ENCODE measurements at regions not wholly inside any gene's neighbourhood (a gene's known extent, or its start where the extent isn't known, plus 50 kb on each side); places are given as distances from the start of the nearest gene placed in this dataset.

- TF ChIP-seq, protein P1, sequence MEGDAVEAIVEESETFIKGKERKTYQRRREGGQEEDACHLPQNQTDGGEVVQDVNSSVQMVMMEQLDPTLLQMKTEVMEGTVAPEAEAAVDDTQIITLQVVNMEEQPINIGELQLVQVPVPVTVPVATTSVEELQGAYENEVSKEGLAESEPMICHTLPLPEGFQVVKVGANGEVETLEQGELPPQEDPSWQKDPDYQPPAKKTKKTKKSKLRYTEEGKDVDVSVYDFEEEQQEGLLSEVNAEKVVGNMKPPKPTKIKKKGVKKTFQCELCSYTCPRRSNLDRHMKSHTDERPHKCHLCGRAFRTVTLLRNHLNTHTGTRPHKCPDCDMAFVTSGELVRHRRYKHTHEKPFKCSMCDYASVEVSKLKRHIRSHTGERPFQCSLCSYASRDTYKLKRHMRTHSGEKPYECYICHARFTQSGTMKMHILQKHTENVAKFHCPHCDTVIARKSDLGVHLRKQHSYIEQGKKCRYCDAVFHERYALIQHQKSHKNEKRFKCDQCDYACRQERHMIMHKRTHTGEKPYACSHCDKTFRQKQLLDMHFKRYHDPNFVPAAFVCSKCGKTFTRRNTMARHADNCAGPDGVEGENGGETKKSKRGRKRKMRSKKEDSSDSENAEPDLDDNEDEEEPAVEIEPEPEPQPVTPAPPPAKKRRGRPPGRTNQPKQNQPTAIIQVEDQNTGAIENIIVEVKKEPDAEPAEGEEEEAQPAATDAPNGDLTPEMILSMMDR (IDR thresholded peaks at IDR 0.05; ENCODE audit: poor library complexity, severe bottlenecking) = no peak
- Histone ChIP-seq H3K4me1 (ENCODE audit: insufficient read depth, poor library complexity, severe bottlenecking) (no peaks in the 10 kb centered on the region), H3K36me3 (ENCODE audit: low read depth) (no peaks in the 10 kb centered on the region), H3K9me3 (ENCODE audit: severe bottlenecking) (no peaks in the 10 kb centered on the region), H3K27me3 (ENCODE audit: insufficient read depth, poor library complexity, severe bottlenecking) (no peaks in the 10 kb centered on the region), H3K4me3 (ENCODE audit: severe bottlenecking) (no peak overlapping the region), H3K27ac (ENCODE audit: poor library complexity, severe bottlenecking) (no peak overlapping the region)
- DNase-seq (ENCODE audit: low spot score) (no peak), ATAC-seq (ENCODE audit: low read depth) (no peak)
Measured at GRCh38 chr18:42258301-42258965, 303.4 kb downstream of the PIK3C3 start.

- DNase-seq (ENCODE audit: low spot score) (no peak), ATAC-seq (ENCODE audit: low read depth) (no peak)
- Histone ChIP-seq H3K4me1 (ENCODE audit: insufficient read depth, poor library complexity, severe bottlenecking) (no peaks in the 10 kb centered on the region), H3K27ac (ENCODE audit: poor library complexity, severe bottlenecking) (no peak overlapping the region), H3K27me3 (ENCODE audit: insufficient read depth, poor library complexity, severe bottlenecking) (no peaks in the 10 kb centered on the region), H3K9me3 (ENCODE audit: severe bottlenecking) (no peaks in the 10 kb centered on the region), H3K36me3 (ENCODE audit: low read depth) (no peaks in the 10 kb centered on the region), H3K4me3 (ENCODE audit: severe bottlenecking) (no peak overlapping the region)
- TF ChIP-seq, protein P1 (IDR thresholded peaks at IDR 0.05; ENCODE audit: poor library complexity, severe bottlenecking) = no peak
Measured at GRCh38 chr18:42261731-42262130, 306.7 kb downstream of the PIK3C3 start.

GRCh38 chr18:42264497-42264896 lies 309.5 kb downstream of the PIK3C3 start:
- Histone ChIP-seq H3K27me3 (ENCODE audit: insufficient read depth, poor library complexity, severe bottlenecking) (no peaks in the 10 kb centered on the region), H3K36me3 (ENCODE audit: low read depth) (no peaks in the 10 kb centered on the region), H3K4me1 (ENCODE audit: insufficient read depth, poor library complexity, severe bottlenecking) (no peaks in the 10 kb centered on the region), H3K27ac (ENCODE audit: poor library complexity, severe bottlenecking) (no peak overlapping the region), H3K9me3 (ENCODE audit: severe bottlenecking) (no peaks in the 10 kb centered on the region), H3K4me3 (ENCODE audit: severe bottlenecking) (no peak overlapping the region)
- TF ChIP-seq, protein P1 (IDR thresholded peaks at IDR 0.05; ENCODE audit: poor library complexity, severe bottlenecking) = no peak
- DNase-seq (ENCODE audit: low spot score) (no peak), ATAC-seq (ENCODE audit: low read depth) (no peak)

DNA sequence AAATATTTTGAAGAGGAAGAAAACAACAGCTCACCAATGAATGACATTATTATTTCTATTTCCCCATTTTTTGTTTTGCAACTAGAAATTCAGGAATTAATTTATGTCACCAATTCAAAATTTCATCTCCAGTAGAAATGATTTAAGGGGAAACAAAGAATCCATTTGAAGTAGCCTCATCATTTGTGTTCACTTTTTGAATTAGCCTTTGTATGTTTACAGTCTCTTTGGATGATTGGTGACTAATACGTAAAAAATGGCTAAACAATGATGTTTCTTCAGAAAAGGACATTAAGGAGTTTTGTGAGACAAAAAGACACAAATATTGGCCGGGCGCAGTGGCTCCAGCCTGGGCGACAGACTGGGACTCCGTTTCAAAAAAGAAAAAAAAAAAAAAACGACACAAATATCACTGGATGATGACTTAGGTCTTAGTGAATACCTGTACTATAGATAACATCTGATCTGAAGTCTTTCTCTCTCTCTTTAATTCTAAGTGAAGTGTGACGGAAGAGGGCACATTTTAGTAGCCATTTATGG lies 313.2 kb downstream of the PIK3C3 start:
- Histone ChIP-seq H3K4me1 (ENCODE audit: insufficient read depth, poor library complexity, severe bottlenecking) (no peaks in the 10 kb centered on the region), H3K27ac (ENCODE audit: poor library complexity, severe bottlenecking) (no peak overlapping the region), H3K4me3 (ENCODE audit: severe bottlenecking) (no peak overlapping the region), H3K9me3 (ENCODE audit: severe bottlenecking) (no peaks in the 10 kb centered on the region), H3K36me3 (ENCODE audit: low read depth) (no peaks in the 10 kb centered on the region), H3K27me3 (ENCODE audit: insufficient read depth, poor library complexity, severe bottlenecking) (no peaks in the 10 kb centered on the region)
- DNase-seq (ENCODE audit: low spot score) = no peak
- ATAC-seq (ENCODE audit: low read depth) = no peak
- TF ChIP-seq, protein P1 (IDR thresholded peaks at IDR 0.05; ENCODE audit: poor library complexity, severe bottlenecking) = no peak

GRCh38 chr18:42268798-42269197 lies 313.8 kb downstream of the PIK3C3 start:
- Histone ChIP-seq H3K36me3 (ENCODE audit: low read depth) (no peaks in the 10 kb centered on the region), H3K9me3 (ENCODE audit: severe bottlenecking) (no peaks in the 10 kb centered on the region), H3K27me3 (ENCODE audit: insufficient read depth, poor library complexity, severe bottlenecking) (no peaks in the 10 kb centered on the region), H3K27ac (ENCODE audit: poor library complexity, severe bottlenecking) (no peak overlapping the region), H3K4me1 (ENCODE audit: insufficient read depth, poor library complexity, severe bottlenecking) (no peaks in the 10 kb centered on the region), H3K4me3 (ENCODE audit: severe bottlenecking) (no peak overlapping the region)
- DNase-seq (ENCODE audit: low spot score) = no peak
- TF ChIP-seq, protein P1 (IDR thresholded peaks at IDR 0.05; ENCODE audit: poor library complexity, severe bottlenecking) = no peak
- no peak for ATAC-seq (ENCODE audit: low read depth)
